Heart left ventricle (tissue), 13 donors: ENCODE measurements at regions not wholly inside any gene's neighbourhood (a gene's known extent, or its start where the extent isn't known, plus 50 kb on each side); places are given as distances from the start of the nearest gene placed in this dataset.

Experiments
- CTCF ChIP-seq, 12 donors: fragments of 200-600 bp; sonication (generic) in 4 of 12; IDR thresholded peaks; one replicate each; pipeline versions ENCODE4 v1.5.0 to v1.8.0; 2018 to 2022; ENCODE audit warnings: antibody characterized with exemption in 12 of 12, mild to moderate bottlenecking in 5 of 12
- POLR2A ChIP-seq, 2 donors: fragments of 450-650 bp; IDR thresholded peaks; one replicate each; pipeline ENCODE4 v1.6.1; 2017; ENCODE audit warnings: antibody characterized with exemption in 2 of 2, mild to moderate bottlenecking in 2 of 2, moderate library complexity in 2 of 2
- donor health status: ischemic (EF 13 %, LVEDD 7.1; RV severe dilation, severe dysfunction).
- donor health status: DM: no; HTN: yes; CAD: no.
- donor health status: DM: no; HTN: no; CAD: no.
- donor health status: ischemic (EF 25% LVEDD 6.9; RV normal size, moderate dysfunction).
- donor health status: ischemic (EF 25% LVEDD 5.7; RV mildly dilated, moderate dysfunction).
- donor health status: ischemic (EF 35%, LVEDD 5.7; RV mildly dilated, moderate dysfunction).
- donor health status: nonischemic (EF 11% LVEDD 7.7; RV severe dilation, severe dysfunction).
- donor health status: DM: yes; HTN: yes; CAD: no.
- donor health status: PGD.
- donor health status: ischemic (EF 29% LVEDD 5.4; RV normal size, mild dysfunction).
- donor health status: nonischemic (EF 23%, LVEDD 6.1; RV moderate dilation, normal function).

- TF ChIP-seq CTCF (IDR thresholded peaks at IDR 0.05), result no peak
- no peak for TF ChIP-seq POLR2A (IDR thresholded peaks at IDR 0.05)
Measured at GRCh38 chr10:84837877-84838276, 509.5 kb downstream of the CCSER2 start.
